ENCODE measurements at regions not wholly inside any gene's neighbourhood (a gene's known extent, or its start where the extent isn't known, plus 50 kb on each side); places are given as distances from the start of the nearest gene placed in this dataset.

- H3K4me3 ChIP-seq (ENCODE audit: low read length in 3 of 3), result no peak overlapping the region
- H3K4me1 ChIP-seq (ENCODE audit: control insufficient read depth in 3 of 3, insufficient read depth in 3 of 3, low read length in 3 of 3), result no peaks in the 10 kb centered on the region
- H3K9ac ChIP-seq (ENCODE audit: low read depth in 1 of 3, low read length in 3 of 3), result no peak overlapping the region
- no peaks in the 10 kb centered on the region for H3K9me3 ChIP-seq (ENCODE audit: control insufficient read depth in 3 of 3, low read length in 3 of 3)
- H3K36me3 ChIP-seq (ENCODE audit: control insufficient read depth in 3 of 3, insufficient read depth in 3 of 3, low read length in 3 of 3), result no peaks in the 10 kb centered on the region
- no peak overlapping the region for H3K27ac ChIP-seq (ENCODE audit: low read depth, low read length)
- no peaks in the 10 kb centered on the region for H3K27me3 ChIP-seq (ENCODE audit: control insufficient read depth in 3 of 3, insufficient read depth in 3 of 3, low read length in 3 of 3)
Observed at GRCh38 chr12:92229381-92229780, 83.7 kb upstream of the BTG1 start.

GRCh38 chr12:92226961-92227360 lies 81.3 kb upstream of the BTG1 start:
- Histone ChIP-seq H3K36me3 (ENCODE audit: control insufficient read depth in 3 of 3, insufficient read depth in 3 of 3, low read length in 3 of 3) (no peaks in the 10 kb centered on the region), H3K9me3 (ENCODE audit: control insufficient read depth in 3 of 3, low read length in 3 of 3) (no peaks in the 10 kb centered on the region), H3K4me3 (ENCODE audit: low read length in 3 of 3) (no peak overlapping the region), H3K27ac (ENCODE audit: low read depth, low read length) (no peak overlapping the region), H3K9ac (ENCODE audit: low read depth in 1 of 3, low read length in 3 of 3) (no peak overlapping the region), H3K4me1 (ENCODE audit: control insufficient read depth in 3 of 3, insufficient read depth in 3 of 3, low read length in 3 of 3) (no peaks in the 10 kb centered on the region), H3K27me3 (ENCODE audit: control insufficient read depth in 3 of 3, insufficient read depth in 3 of 3, low read length in 3 of 3) (no peaks in the 10 kb centered on the region)

- no peak overlapping the region for H3K9ac ChIP-seq (ENCODE audit: low read depth in 1 of 3, low read length in 3 of 3)
- no peaks in the 10 kb centered on the region for H3K27me3 ChIP-seq (ENCODE audit: control insufficient read depth in 3 of 3, insufficient read depth in 3 of 3, low read length in 3 of 3)
Observed at GRCh38 chr12:92226071-92226661, 80.5 kb upstream of the BTG1 start.

GRCh38 chr12:92224685-92225331 lies 79.2 kb upstream of the BTG1 start:
- H3K4me1 ChIP-seq (ENCODE audit: control insufficient read depth in 3 of 3, insufficient read depth in 3 of 3, low read length in 3 of 3), result no peaks in the 10 kb centered on the region
- H3K36me3 ChIP-seq (ENCODE audit: control insufficient read depth in 3 of 3, insufficient read depth in 3 of 3, low read length in 3 of 3), result no peaks in the 10 kb centered on the region
- H3K9ac ChIP-seq (ENCODE audit: low read depth in 1 of 3, low read length in 3 of 3), result no peak overlapping the region
- no peak overlapping the region for H3K4me3 ChIP-seq (ENCODE audit: low read length in 3 of 3)
- H3K27ac ChIP-seq (ENCODE audit: low read depth, low read length), result no peak overlapping the region
- no peaks in the 10 kb centered on the region for H3K9me3 ChIP-seq (ENCODE audit: control insufficient read depth in 3 of 3, low read length in 3 of 3)
- H3K27me3 ChIP-seq (ENCODE audit: control insufficient read depth in 3 of 3, insufficient read depth in 3 of 3, low read length in 3 of 3), result no peaks in the 10 kb centered on the region

More at GRCh38 chr12:92226071-92226661, 80.5 kb upstream of the BTG1 start:
- H3K9me3 ChIP-seq (ENCODE audit: control insufficient read depth in 3 of 3, low read length in 3 of 3), result no peaks in the 10 kb centered on the region
- H3K27ac ChIP-seq (ENCODE audit: low read depth, low read length), result no peak overlapping the region
- no peaks in the 10 kb centered on the region for H3K36me3 ChIP-seq (ENCODE audit: control insufficient read depth in 3 of 3, insufficient read depth in 3 of 3, low read length in 3 of 3)
- no peak overlapping the region for H3K4me3 ChIP-seq (ENCODE audit: low read length in 3 of 3)
- no peaks in the 10 kb centered on the region for H3K4me1 ChIP-seq (ENCODE audit: control insufficient read depth in 3 of 3, insufficient read depth in 3 of 3, low read length in 3 of 3)

GRCh38 chr12:92223481-92223880 lies 77.8 kb upstream of the BTG1 start:
- no peak overlapping the region for H3K9ac ChIP-seq (ENCODE audit: low read depth in 1 of 3, low read length in 3 of 3)
- no peak overlapping the region for H3K4me3 ChIP-seq (ENCODE audit: low read length in 3 of 3)
- no peak overlapping the region for H3K27ac ChIP-seq (ENCODE audit: low read depth, low read length)
- H3K4me1 ChIP-seq (ENCODE audit: control insufficient read depth in 3 of 3, insufficient read depth in 3 of 3, low read length in 3 of 3), result no peaks in the 10 kb centered on the region
- H3K9me3 ChIP-seq (ENCODE audit: control insufficient read depth in 3 of 3, low read length in 3 of 3), result no peaks in the 10 kb centered on the region
- H3K36me3 ChIP-seq (ENCODE audit: control insufficient read depth in 3 of 3, insufficient read depth in 3 of 3, low read length in 3 of 3), result no peaks in the 10 kb centered on the region
- no peaks in the 10 kb centered on the region for H3K27me3 ChIP-seq (ENCODE audit: control insufficient read depth in 3 of 3, insufficient read depth in 3 of 3, low read length in 3 of 3)

- H3K4me1 ChIP-seq (ENCODE audit: control insufficient read depth in 3 of 3, insufficient read depth in 3 of 3, low read length in 3 of 3), result no peaks in the 10 kb centered on the region
- H3K9me3 ChIP-seq (ENCODE audit: control insufficient read depth in 3 of 3, low read length in 3 of 3), result no peaks in the 10 kb centered on the region
- no peak overlapping the region for H3K9ac ChIP-seq (ENCODE audit: low read depth in 1 of 3, low read length in 3 of 3)
- H3K36me3 ChIP-seq (ENCODE audit: control insufficient read depth in 3 of 3, insufficient read depth in 3 of 3, low read length in 3 of 3), result no peaks in the 10 kb centered on the region
- H3K27ac ChIP-seq (ENCODE audit: low read depth, low read length), result no peak overlapping the region
- H3K4me3 ChIP-seq (ENCODE audit: low read length in 3 of 3), result no peak overlapping the region
- H3K27me3 ChIP-seq (ENCODE audit: control insufficient read depth in 3 of 3, insufficient read depth in 3 of 3, low read length in 3 of 3), result no peaks in the 10 kb centered on the region
Observed at GRCh38 chr12:92221656-92222315, 76.1 kb upstream of the BTG1 start.

GRCh38 chr12:92218394-92219077 lies 72.9 kb upstream of the BTG1 start:
- H3K27ac ChIP-seq (ENCODE audit: low read depth, low read length), result no peak overlapping the region
- H3K9ac ChIP-seq (ENCODE audit: low read depth in 1 of 3, low read length in 3 of 3), result no peak overlapping the region
- H3K27me3 ChIP-seq (ENCODE audit: control insufficient read depth in 3 of 3, insufficient read depth in 3 of 3, low read length in 3 of 3), result no peaks in the 10 kb centered on the region
- H3K9me3 ChIP-seq (ENCODE audit: control insufficient read depth in 3 of 3, low read length in 3 of 3), result no peaks in the 10 kb centered on the region
- no peaks in the 10 kb centered on the region for H3K36me3 ChIP-seq (ENCODE audit: control insufficient read depth in 3 of 3, insufficient read depth in 3 of 3, low read length in 3 of 3)
- H3K4me3 ChIP-seq (ENCODE audit: low read length in 3 of 3), result no peak overlapping the region
- no peaks in the 10 kb centered on the region for H3K4me1 ChIP-seq (ENCODE audit: control insufficient read depth in 3 of 3, insufficient read depth in 3 of 3, low read length in 3 of 3)

GRCh38 chr12:92216092-92216491 lies 70.4 kb upstream of the BTG1 start:
- Histone ChIP-seq H3K4me3 (ENCODE audit: low read length in 3 of 3) (no peak overlapping the region), H3K9me3 (ENCODE audit: control insufficient read depth in 3 of 3, low read length in 3 of 3) (no peaks in the 10 kb centered on the region), H3K27ac (ENCODE audit: low read depth, low read length) (no peak overlapping the region), H3K36me3 (ENCODE audit: control insufficient read depth in 3 of 3, insufficient read depth in 3 of 3, low read length in 3 of 3) (no peaks in the 10 kb centered on the region), H3K9ac (ENCODE audit: low read depth in 1 of 3, low read length in 3 of 3) (no peak overlapping the region), H3K27me3 (ENCODE audit: control insufficient read depth in 3 of 3, insufficient read depth in 3 of 3, low read length in 3 of 3) (no peaks in the 10 kb centered on the region), H3K4me1 (ENCODE audit: control insufficient read depth in 3 of 3, insufficient read depth in 3 of 3, low read length in 3 of 3) (no peaks in the 10 kb centered on the region)

GRCh38 chr12:92215358-92215757 lies 69.7 kb upstream of the BTG1 start:
- no peaks in the 10 kb centered on the region for H3K9me3 ChIP-seq (ENCODE audit: control insufficient read depth in 3 of 3, low read length in 3 of 3)
- no peak overlapping the region for H3K27ac ChIP-seq (ENCODE audit: low read depth, low read length)
- no peak overlapping the region for H3K4me3 ChIP-seq (ENCODE audit: low read length in 3 of 3)
- H3K9ac ChIP-seq (ENCODE audit: low read depth in 1 of 3, low read length in 3 of 3), result no peak overlapping the region
- H3K27me3 ChIP-seq (ENCODE audit: control insufficient read depth in 3 of 3, insufficient read depth in 3 of 3, low read length in 3 of 3), result no peaks in the 10 kb centered on the region
- H3K4me1 ChIP-seq (ENCODE audit: control insufficient read depth in 3 of 3, insufficient read depth in 3 of 3, low read length in 3 of 3), result no peaks in the 10 kb centered on the region
- H3K36me3 ChIP-seq (ENCODE audit: control insufficient read depth in 3 of 3, insufficient read depth in 3 of 3, low read length in 3 of 3), result no peaks in the 10 kb centered on the region

GRCh38 chr12:92213166-92213565 lies 67.5 kb upstream of the BTG1 start:
- Histone ChIP-seq H3K4me3 (ENCODE audit: low read length in 3 of 3) (no peak overlapping the region), H3K27ac (ENCODE audit: low read depth, low read length) (no peak overlapping the region), H3K4me1 (ENCODE audit: control insufficient read depth in 3 of 3, insufficient read depth in 3 of 3, low read length in 3 of 3) (no peaks in the 10 kb centered on the region), H3K36me3 (ENCODE audit: control insufficient read depth in 3 of 3, insufficient read depth in 3 of 3, low read length in 3 of 3) (no peaks in the 10 kb centered on the region), H3K27me3 (ENCODE audit: control insufficient read depth in 3 of 3, insufficient read depth in 3 of 3, low read length in 3 of 3) (no peaks in the 10 kb centered on the region), H3K9ac (ENCODE audit: low read depth in 1 of 3, low read length in 3 of 3) (no peak overlapping the region), H3K9me3 (ENCODE audit: control insufficient read depth in 3 of 3, low read length in 3 of 3) (no peaks in the 10 kb centered on the region)
